T-helper 1 cell (primary cell): ENCODE measurements at regions not wholly inside any gene's neighbourhood (a gene's known extent, or its start where the extent isn't known, plus 50 kb on each side); places are given as distances from the start of the nearest gene placed in this dataset.

Experiments used
- DNase-seq, 5 donors: peaks; one replicate each; pipeline ENCODE4 v3.0.0-alpha.2; 2012 to 2020

DNA sequence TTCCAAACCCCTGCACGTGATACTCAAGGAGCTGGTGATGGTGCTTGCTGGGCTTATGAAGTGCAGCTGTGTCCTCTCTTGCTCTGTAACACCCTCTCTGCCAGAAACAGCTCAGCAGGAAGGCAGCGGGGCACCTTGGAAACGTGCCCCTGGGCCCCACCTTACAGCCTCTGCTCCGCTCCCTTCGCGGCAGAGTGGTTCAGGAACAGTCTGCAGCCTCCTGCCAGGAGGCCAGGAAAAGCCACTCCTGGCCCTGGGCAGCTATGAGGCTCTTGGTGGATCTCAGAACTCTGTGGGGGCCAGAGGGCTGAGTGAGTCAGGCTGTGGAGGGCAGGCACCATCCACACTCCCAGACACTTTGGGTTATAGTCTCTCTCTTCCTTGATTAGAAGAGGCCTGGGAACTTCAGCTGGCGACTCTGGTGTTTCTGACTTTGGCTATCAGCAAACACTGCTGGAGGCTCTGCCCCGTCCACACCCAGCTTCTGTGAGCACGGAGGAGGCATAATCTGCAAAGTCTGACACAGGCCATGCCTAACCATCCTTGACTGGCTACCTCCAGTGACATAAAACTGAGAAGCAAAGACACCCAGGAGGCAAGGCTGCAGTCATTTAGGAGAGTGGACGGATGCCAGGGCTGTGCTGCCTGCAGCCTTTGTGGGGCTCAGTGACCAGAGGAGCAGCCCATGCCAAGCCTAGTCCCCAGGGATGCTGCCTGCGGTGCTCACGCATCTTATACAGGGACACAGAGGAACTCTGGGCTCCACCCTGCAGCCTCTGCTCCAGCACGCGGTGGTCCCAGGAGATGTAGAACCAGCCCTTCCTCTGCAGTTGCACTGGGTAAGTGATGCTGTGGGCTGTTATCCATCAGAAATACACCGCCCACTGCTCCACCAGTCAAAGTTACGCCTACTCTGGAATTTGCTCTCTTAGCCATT, 65.3 kb downstream of the METRNL start:
- no peak for DNase-seq

DNA sequence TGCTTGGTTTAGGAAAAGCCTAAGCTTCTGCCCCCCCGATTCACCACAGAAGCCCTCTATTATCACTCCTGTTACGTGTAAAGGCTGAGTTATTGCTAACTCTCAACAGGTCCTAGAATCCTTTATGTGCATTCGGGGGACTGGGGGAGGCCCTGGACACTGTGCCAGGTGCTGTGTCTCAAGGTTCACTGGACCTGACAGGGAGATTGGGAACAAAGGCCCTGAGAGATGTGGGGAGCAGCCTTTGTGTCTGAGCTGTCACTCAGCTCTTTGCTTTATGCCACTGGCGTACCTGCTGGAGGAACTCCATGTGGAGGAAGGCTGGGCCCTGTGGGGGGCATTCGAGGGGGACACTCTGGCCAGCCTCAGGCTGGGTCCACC, 65.9 kb downstream of the METRNL start:
- DNase-seq: no peak

DNA sequence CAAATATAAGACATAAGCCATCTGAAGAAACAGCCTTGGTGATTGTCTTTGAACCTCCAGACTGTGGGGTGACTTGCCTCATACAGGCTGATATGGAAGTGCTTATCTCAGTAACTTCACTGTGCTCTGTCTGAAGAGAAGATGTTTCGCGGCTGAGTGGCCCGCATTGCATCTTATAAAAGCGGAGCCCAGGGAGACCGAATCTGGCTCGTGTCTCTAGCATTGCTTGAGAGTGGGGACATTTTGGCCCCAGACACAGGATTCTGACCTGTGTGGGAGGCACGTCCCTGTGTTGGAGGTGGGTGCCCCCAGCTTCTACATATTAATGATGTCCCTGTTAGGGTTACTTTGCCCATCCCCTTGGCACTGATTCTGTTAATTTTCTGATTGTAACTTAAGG, 66.4 kb downstream of the METRNL start:
- DNase-seq: no peak

DNA sequence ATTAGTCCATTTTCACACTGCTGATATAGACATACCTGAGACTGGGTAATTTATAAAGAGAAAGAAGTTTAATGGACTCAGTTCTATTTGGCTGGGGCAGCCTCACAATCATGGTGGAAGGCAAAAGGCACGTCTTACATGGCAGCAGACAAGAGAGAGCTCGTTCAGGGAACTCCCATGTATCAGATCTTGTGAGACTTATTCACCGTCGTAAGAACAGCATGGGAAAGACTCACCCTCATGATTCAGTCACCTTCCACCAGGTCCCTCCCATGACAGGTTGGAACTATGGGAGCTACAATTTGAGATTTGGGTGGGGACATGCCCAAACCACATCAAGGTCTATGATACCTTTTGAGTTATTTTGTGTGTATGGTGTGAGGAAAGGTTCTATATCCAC, 66.9 kb downstream of the METRNL start:
- no peak for DNase-seq

DNA sequence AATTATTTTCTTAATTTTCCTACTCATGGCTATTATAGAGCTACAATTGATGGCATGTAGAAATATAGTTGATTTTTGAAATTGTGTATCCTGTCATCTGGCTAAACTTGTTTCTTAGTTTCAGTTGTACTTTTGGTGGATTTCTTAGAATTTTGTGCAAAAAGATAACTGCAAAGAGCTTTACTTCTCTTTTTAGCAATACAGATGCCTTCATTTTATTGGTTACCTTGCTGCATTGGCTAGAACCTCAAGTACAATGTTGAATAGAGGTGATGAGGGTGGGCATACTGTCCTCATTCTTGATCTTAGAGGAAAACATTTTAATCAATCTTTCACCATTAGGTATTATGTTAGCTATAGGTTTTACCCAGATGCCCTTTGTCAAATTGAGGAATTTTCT, 67.9 kb downstream of the METRNL start:
- DNase-seq: peak in 1 of 5 donors; percentile 32

DNA sequence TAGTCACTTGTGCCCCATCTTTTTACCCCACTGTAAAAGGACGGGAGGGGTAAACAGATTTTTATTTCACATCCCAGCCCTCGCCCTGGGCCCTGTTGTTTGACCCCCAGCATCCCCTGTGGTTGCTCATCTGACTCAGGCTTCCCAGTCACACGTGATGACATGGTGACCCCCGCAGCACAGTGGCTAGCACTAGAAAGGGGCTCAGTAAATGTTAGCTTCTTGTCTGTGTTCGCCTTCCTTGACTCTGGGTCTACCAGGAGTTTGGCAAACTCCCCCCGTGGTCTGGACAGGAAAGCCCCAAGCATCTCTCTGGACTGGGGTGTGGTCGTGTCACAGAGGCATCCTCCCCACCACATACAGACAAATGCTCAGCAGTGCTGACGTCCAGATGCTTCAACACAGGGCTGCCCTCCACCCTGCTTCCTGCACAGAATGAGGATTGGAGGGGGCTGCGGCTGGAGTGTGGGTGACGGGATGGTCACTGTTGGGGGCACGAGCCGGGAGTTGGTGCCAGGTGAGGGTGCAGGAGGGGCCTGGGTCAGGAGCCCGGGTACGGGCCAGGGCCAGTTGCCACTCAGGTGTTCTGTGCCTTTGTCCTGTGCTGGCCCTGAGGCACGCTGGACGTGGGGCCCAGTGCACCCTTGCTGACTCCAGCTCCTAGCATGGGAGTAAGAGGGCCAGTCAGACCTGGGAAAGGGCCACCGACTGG, 69.1 kb downstream of the METRNL start:
- no peak for DNase-seq

DNA sequence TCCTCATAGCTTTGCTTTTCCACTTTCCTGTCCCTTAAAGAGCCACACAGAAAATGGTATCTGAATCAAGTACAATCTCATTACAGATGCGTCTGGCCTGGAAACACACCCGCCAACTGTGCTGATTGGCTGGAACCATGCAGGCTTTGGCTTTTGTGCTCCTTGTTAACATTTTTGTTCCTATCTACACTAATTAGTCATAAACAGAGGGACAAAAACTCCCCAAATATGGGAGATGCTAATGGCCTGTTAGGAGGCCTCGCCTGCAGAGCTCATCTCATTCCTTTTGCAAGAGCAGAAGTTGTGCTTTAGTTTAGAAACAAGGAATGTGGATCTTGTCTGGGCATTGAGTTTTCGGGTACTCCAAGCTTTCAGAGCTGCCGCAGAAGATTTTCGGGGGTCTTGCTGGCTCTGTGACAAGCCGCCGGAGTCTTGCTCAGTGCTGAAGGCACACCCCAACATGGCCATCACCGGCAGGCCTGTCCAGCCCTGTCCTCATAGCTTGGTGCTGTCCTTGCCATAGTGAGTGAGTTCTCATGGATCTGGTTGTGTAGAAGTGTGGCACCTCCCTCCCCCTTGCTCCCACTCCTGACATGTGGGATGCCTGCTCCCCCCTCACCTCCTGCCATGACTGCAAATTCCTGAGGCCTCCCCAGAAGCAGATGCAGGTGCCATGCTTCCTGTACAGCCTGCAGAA, 69.8 kb downstream of the METRNL start:
- DNase-seq: no peak

DNA sequence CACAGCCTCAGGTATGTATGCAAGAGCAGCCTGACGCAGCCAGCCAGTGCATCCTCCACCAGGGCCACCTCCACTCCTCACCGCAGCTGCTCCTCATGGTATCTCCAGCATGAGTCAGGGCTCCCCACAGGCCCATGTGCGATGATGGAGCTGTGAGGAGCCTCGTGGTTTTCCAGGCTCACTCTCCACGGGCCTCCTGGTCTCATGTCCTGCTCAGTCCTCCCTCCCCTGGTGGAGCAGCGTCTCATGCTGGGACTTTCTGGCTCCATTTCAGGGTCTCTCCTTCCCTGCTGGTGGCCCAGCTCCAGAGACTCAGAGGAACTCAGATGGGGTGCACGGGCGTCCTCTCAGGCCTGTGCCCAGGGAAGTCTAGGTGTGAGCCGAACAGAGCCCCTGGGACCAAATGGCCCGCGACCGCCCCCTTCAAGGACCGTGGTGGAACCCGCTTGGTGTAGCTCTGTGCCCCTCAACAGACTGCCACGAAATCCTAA, 70.4 kb downstream of the METRNL start:
- no peak for DNase-seq

DNA sequence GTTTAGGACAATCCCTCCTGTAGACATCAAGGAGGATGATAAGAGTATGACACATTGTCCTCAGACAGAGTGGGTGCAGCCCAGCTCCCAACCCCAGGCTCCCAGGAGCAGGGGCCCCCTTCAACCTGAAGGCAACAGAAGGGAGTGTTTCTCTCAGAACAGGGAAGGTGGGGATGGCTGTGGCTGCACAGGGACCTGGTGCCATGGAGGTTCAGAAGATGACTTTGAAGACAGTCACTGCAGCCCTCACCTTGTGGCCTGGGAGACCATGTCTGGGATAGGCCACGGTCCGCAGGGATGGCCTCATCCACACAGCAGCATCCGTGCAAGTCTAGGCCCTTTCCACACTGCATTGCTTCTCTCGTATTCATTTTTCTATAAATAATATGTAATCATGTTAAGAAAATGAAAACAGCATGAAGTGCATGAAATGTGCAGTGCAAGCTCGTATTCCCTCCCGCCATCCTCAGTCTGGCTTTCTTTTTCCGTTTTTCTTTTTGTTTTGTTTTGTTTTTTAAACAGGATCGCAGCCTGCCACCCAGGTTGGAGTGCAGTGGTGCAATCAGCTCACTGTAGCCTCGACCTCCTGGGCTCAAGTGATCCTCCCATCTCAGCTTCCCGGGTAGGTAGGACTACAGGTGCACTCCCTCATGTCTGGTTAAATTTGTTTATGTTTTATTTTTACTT, 71.1 kb downstream of the METRNL start:
- DNase-seq: no peak

DNA sequence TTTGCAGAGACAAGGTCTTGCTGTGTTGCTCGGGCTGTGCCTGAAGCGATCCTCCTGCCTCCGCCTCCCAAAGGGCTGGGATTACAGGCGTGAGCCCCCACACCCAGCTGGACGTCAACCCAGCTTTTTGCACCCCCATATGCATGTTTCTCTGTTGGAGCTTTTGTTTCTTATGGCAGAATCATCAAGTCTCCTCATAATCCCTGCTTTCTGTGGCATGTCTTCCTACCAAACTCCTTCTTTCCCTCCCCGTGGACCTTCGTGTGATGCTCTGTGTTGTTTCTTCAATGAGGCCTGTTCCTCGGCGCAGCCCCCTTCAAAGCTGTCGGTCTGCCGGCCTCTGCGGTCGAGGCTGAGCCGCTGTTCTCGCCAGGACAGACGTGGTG, 71.6 kb downstream of the METRNL start:
- DNase-seq: no peak

DNA sequence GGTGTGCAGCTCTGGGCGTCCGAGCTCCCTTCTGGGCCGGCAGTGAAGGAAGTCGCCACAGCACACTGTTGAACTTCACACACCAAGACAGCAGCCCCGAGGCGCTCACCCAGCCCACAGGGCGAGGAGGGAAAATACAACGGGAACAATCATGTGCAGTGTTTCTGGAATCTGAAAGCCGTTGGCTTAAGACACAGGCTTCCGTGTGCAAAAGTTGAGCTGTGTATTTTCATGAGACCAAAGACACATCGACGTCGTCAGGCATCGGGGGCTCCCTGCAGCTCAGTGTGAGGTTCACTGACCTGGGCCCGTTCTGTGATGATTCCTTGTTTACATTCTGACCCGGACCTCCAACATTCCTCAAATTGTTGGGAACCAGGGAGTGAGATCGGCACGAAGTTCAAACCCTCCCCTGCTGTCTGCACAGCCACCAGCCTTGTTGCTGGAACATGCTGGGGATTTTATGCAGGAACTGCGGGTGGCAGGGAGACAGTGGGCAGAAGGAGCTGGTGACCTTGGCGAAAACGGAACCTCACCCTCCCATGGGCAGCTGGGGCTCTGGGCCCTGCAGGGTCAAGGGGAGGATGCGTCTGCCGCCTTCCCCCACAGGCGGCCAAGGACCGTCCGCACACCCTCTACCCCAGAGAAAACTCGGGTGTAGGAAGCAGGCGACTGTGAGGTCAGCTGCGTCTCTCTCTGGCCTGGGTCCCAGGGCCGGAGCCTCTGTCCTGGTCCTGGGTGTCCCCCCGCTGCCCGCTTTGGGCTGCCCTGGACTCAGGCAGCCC, 72.2 kb downstream of the METRNL start:
- no peak for DNase-seq

DNA sequence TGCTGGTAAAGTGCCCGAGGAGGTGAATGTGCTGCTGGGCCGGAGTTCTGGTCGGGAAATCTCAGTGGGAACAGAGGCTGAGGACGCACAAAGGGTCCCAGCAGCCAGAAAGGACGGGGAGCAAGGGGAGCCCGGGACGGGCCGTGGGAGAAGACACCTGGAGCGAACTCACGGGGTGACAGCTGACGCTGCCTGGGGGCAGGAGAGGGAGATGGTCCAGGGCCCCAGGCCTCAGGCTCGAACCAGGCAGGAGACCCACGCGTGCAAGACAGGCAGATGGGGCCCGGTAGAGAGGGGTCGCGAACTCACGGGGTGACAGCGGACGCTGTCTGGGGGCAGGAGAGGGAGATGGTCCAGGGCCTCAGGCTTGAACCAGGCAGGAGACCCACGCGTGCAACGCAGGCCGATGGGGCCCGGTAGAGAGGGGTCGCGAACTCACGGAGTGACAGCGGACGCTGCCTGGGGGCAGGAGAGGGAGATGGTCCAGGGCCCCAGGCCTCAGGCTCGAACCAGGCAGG, 72.9 kb downstream of the METRNL start:
- no peak for DNase-seq

DNA sequence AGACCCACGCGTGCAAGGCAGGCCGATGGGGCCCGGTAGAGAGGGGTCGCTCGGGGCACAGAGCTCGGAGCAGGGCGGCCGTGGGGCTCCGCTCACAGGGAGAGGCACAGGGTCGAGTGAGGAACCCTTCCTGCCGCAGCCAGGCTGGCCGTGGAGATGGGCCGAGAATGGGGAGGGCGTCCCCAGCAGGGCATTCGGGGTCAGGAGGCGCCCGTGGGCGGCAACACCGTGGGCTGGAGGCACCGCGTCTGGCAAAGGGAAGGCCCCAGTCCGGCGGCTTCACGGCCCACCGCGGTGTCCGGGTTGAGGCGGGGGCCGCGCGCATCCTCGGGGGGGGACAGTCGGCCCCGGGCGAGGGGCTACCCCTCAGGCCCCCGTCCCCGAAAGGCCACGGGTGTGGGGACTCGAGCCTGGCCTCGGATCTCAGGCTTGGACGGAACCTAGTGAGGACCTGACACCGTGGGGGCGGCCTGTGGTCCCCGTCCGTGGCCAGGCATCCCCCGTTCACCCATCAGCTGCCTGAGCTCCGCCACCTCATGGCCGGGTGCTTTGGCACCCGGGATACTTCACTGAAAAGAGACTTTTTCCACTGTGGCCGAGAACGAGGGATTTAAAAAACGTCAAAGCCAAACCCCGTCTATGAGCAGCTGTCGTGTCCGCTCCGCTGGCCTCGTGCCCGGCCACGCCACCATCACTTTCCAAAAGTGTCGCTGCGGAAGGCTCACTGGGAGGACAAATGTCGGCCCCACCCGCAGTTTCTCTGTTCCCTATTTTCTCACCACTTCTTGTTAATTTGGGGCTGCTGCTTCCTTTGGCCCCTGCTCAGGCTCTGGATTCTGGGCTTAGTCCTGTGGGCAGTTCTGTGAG, 73.6 kb downstream of the METRNL start:
- no peak for DNase-seq

DNA sequence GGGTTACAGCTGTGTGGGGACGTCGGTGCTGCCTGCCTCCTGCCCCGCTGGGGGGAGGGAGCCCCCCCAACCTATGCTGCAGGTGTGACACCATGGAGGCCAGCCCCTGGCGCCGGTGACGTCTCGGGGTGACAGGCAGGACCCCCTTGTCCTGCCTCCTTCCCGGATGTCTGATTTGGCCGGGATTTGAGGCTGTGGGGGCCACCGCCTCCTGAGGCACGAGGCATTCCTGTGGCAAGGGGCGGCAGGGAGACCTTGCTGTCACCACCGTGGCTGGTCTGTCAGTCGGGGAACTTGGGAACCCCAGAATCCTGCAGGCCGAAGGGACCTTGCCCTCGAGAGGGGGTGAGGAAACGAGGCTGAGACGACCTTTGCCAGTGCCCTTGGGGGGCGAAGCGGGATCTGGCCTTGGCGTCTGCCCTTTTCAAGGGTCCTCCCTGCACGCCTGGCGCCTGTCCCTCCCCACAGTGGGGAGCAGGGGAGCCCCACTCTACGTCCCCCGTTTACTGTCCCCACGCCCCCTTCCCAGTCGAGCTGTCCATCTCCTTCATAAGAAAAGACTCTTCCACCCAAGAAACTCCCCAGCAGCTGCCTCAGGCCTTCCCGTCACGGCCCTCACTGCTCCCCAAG, 74.4 kb downstream of the METRNL start:
- DNase-seq: no peak

DNA sequence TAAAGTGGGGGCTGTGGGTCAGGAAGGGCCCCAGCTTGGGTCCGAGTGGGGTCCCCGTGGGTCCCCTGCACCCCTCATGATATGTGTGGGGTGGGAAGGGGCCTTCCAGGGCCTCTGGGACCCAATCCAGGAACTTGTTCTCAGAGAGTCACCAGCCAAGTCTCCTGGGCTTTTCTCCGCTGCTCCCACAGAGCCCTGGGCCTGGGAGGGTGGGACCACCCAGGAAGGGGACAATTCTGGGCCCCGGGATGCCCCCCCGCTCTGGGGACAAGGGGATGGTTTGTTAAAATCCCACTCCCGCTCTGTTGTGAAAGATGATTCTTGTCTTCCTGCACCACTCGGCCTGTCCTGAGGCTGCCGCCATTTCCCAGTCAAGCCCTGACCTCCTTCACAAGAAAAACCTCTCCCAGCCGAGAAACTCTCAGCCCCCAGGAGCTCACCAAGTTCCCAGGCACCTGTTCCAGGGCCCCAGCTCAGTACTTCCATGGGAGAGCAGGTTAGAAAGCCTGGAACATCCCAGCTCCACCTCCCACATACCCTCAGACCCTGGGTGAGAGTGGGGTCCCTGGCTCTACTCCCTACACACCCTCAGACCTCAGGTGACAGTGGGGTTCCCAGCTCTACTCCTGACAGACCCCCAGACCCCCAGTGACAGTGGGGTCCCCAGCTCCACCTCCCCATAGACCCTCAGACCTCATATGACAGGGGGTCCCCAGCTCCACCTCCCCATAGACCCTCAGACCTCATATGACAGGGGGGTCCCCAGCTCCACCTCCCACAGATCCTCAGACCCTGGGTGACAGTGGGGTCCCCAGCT, 75.1 kb downstream of the METRNL start:
- DNase-seq: no peak

DNA sequence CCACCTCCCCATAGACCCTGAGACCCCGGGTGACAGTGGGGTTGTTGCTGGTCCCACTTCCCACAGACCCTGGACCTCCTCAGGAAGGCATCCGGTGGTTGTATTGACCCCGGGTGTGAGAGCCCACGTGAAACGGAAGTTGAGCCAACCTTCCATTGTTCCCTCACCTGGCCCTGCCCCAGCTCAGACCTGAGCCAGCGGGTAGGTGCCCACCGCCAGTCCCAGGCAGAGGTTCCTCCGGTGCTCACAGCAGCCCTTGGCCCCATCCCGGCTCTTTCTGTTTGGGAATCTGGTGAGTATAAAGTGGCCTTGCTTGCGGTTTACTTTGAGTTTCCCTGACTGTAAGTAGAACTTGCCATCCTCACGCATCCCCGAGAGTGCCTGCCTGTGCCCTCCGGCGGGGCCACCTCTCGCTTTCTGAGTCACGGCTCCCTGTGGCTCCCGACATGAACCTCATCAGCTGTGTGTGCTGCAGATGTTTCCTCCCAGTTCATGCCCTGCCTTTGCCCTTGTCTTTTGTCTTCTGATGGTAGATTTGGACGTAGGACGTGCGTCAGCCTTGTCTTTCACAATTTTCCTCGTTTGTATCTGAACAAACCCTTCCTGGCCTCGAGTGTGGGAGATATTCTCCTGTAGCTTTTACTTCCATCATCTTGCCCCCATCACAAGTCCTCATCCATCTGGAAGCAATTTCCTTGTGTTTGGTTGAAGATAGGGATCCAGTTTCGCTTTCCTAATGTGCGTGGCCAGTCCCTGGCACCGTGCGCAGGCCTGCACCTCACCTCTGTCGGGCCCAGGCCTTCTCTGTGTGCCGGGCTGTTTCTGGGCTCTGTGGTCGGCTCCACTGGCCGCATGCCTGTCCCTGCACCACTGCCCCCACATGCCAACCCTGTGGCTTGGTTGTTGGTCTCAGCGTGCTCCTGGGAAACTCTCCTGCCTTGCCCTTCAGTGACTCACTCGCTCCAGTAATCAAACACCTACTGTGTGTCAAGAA, 76.0 kb downstream of the METRNL start:
- DNase-seq: peak in 1 of 5 donors; percentile 41

DNA sequence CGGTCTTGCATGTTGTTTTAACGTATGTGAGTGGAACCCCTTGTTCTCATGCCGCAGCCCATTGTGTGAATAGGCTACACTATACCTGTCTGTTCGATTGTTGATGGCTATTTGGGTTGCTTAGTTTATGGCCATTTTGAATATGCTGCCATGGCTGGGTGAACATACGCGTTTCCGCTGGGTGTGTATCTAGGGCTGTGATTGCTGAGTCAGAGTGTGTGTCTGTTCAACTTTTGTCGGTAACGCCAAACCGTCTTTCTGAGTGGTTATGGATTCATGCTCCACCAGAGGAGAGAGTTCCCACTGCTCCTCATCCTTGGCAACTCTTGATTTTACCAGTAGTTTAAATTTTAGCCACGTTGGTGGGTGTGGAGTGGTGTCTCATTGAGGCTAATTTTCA, 77.0 kb downstream of the METRNL start:
- DNase-seq: no peak
